ENCODE measurements at regions not wholly inside any gene's neighbourhood (a gene's known extent, or its start where the extent isn't known, plus 50 kb on each side); places are given as distances from the start of the nearest gene placed in this dataset.

DNA sequence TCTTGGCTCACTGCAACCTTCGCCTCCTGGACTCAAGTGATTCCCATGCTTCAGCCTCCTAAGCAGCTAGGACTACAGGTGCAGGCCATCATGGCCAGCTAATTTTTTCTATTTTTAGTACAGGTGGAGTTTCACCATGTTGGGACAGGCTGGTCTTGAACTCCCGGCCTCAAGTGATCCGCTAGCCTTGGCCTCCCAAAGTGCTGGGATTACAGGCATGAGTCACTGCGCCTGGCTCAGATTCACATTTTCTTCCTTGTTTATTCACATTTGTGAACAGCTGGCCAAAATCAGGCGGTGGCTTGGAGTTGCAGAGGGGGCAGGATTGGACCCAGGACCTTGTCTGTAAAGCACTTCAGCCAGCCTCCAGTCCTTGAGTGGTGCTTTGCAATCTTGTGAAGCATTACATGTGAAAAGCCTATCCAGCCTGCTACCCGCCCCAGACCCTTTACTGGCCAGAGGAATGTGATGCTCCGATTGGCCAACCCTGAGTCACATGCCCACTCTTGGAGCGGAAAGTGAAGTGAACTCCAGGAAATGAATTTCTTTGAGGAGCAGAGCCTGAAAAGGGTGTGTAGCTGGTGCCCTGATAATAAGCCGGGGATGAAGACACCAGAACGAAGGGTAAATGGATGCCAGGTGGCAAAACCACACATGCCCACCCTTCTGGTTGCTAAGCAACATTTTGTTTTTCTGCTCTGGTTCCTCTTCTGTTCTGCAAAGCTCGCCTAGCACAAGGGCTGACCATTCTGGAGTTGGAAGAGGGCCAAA, 62.6 kb upstream of the PTPRJ start (continued):
- TF ChIP-seq KLF16 (IDR thresholded peaks at IDR 0.05) (no peak), ZFP30 (CRISPR knock-in tag; IDR thresholded peaks at IDR 0.05; ENCODE audit: borderline replicate concordance) (no peak), ZKSCAN8 (CRISPR knock-in tag; IDR thresholded peaks at IDR 0.05) (no peak), SIN3B (IDR thresholded peaks at IDR 0.05; ENCODE audit: low read depth) (no peak), ZNF717 (CRISPR knock-in tag; IDR thresholded peaks at IDR 0.05) (no peak), XRCC5 (IDR thresholded peaks at IDR 0.05; ENCODE audit: low read depth, low read length) (peak; percentile 75; the same call in 1 of the 2 replicates), MTA2 (IDR thresholded peaks at IDR 0.05; ENCODE audit: low read depth) (no peak), ATF7 (IDR thresholded peaks at IDR 0.05) (peak; percentile 51; the same call in 1 of the 2 replicates), NFE2 (IDR thresholded peaks at IDR 0.05; ENCODE audit: low read depth) (0 out of 2 replicates have a peak, but pooled peaks have one; percentile 10), CHD4 (IDR thresholded peaks at IDR 0.05; ENCODE audit: insufficient read depth, insufficient replicate concordance, low read depth, low read length, poor library complexity, severe bottlenecking) (no peak), ADNP (tag; IDR thresholded peaks at IDR 0.05) (peak; percentile 92), FOXK2 (conservative IDR thresholded peaks at IDR 0.05 in 1 of 2, IDR thresholded peaks at IDR 0.05 in 1 of 2; ENCODE audit: low read depth in 2 of 2) (peak; percentile 61 to 83), MAFG (tag; conservative IDR thresholded peaks at IDR 0.05) (0 out of 2 replicates have a peak, but pooled peaks have one; percentile 30), NCOA2 (IDR thresholded peaks at IDR 0.05; ENCODE audit: partially characterized antibody in 2 of 2) (no peak), GATA2 (CRISPR knock-in tag; IDR thresholded peaks at IDR 0.05) (no peak), MYBL2 (IDR thresholded peaks at IDR 0.05; ENCODE audit: low read depth) (no peak), MYBL2 (CRISPR knock-in tag; IDR thresholded peaks at IDR 0.05; ENCODE audit: borderline replicate concordance) (no peak), HNRNPK (IDR thresholded peaks at IDR 0.05; ENCODE audit: low read depth, low read length, poor library complexity, severe bottlenecking) (no peak)
- TF ChIP-seq, protein P1, sequence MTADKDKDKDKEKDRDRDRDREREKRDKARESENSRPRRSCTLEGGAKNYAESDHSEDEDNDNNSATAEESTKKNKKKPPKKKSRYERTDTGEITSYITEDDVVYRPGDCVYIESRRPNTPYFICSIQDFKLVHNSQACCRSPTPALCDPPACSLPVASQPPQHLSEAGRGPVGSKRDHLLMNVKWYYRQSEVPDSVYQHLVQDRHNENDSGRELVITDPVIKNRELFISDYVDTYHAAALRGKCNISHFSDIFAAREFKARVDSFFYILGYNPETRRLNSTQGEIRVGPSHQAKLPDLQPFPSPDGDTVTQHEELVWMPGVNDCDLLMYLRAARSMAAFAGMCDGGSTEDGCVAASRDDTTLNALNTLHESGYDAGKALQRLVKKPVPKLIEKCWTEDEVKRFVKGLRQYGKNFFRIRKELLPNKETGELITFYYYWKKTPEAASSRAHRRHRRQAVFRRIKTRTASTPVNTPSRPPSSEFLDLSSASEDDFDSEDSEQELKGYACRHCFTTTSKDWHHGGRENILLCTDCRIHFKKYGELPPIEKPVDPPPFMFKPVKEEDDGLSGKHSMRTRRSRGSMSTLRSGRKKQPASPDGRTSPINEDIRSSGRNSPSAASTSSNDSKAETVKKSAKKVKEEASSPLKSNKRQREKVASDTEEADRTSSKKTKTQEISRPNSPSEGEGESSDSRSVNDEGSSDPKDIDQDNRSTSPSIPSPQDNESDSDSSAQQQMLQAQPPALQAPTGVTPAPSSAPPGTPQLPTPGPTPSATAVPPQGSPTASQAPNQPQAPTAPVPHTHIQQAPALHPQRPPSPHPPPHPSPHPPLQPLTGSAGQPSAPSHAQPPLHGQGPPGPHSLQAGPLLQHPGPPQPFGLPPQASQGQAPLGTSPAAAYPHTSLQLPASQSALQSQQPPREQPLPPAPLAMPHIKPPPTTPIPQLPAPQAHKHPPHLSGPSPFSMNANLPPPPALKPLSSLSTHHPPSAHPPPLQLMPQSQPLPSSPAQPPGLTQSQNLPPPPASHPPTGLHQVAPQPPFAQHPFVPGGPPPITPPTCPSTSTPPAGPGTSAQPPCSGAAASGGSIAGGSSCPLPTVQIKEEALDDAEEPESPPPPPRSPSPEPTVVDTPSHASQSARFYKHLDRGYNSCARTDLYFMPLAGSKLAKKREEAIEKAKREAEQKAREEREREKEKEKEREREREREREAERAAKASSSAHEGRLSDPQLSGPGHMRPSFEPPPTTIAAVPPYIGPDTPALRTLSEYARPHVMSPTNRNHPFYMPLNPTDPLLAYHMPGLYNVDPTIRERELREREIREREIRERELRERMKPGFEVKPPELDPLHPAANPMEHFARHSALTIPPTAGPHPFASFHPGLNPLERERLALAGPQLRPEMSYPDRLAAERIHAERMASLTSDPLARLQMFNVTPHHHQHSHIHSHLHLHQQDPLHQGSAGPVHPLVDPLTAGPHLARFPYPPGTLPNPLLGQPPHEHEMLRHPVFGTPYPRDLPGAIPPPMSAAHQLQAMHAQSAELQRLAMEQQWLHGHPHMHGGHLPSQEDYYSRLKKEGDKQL (CRISPR knock-in tag; IDR thresholded peaks at IDR 0.05; ENCODE audit: borderline replicate concordance) = no peak
- TF ChIP-seq, protein P2, sequence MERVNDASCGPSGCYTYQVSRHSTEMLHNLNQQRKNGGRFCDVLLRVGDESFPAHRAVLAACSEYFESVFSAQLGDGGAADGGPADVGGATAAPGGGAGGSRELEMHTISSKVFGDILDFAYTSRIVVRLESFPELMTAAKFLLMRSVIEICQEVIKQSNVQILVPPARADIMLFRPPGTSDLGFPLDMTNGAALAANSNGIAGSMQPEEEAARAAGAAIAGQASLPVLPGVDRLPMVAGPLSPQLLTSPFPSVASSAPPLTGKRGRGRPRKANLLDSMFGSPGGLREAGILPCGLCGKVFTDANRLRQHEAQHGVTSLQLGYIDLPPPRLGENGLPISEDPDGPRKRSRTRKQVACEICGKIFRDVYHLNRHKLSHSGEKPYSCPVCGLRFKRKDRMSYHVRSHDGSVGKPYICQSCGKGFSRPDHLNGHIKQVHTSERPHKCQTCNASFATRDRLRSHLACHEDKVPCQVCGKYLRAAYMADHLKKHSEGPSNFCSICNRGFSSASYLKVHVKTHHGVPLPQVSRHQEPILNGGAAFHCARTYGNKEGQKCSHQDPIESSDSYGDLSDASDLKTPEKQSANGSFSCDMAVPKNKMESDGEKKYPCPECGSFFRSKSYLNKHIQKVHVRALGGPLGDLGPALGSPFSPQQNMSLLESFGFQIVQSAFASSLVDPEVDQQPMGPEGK (CRISPR knock-in tag; IDR thresholded peaks at IDR 0.05; ENCODE audit: borderline replicate concordance) = no peak
- TF ChIP-seq, protein P3, sequence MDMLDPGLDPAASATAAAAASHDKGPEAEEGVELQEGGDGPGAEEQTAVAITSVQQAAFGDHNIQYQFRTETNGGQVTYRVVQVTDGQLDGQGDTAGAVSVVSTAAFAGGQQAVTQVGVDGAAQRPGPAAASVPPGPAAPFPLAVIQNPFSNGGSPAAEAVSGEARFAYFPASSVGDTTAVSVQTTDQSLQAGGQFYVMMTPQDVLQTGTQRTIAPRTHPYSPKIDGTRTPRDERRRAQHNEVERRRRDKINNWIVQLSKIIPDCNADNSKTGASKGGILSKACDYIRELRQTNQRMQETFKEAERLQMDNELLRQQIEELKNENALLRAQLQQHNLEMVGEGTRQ (CRISPR knock-in tag; IDR thresholded peaks at IDR 0.05) = peak; percentile 98

Measured in K562 (cell line).